Right ventricle myocardium inferior (tissue), 1 donor: ENCODE measurements at regions not wholly inside any gene's neighbourhood (a gene's known extent, or its start where the extent isn't known, plus 50 kb on each side); places are given as distances from the start of the nearest gene placed in this dataset.
A peak's percentile ranks its signal among the peaks of the same experiment; 100 is the strongest.

ENCODE experiments used
- ATAC-seq: fragments of 200-7000 bp; cut with Tn5 transposase; one replicate; pipeline ENCODE4 v1.9.1; 2020; ENCODE audit warnings: mild to moderate bottlenecking, moderate library complexity
- DNase-seq: peaks from one replicate; pipeline ENCODE4 v3.0.0; 2021; ENCODE audit errors: missing footprints
- intact Hi-C: fragments of 100-400 bp; cut with DNase I; formaldehyde crosslinking; loops from one replicate; pipeline ENCODE4 v1.11.0; 2022
- donor health status: DM: no; HTN: yes; CAD: no; lungs with severe emphysema.

DNA sequence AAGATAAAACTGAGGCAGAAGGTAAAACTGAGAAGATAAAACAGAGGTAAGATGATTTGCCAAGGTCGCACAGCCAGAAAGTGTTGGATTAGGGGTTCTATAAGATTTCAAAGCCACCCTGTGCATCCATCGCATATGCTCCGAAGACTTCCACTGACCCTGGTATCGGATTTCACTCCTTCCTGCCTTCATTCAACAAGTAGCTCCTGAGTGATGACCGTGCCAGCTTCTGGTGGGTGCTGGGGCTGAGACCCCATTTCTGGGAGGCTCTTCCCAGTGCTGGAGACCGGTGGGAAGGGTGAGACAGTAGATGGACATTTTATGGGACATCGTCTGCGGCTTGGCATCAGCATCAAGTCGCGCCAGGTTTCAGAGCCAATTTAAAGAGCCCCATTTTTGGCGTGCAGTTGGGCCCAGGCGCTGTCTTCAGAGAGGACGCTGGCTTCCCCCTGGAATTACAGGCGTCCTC is 53.7 kb upstream of the DAB2IP start:
- ATAC-seq: no peak
- intact Hi-C loops: loop anchor here (1.0 to 5.0 kb wide), 3 partner anchors 30 to 395 kb away; no protein-coding TSS in a partner anchor
- no peak for DNase-seq

DNA sequence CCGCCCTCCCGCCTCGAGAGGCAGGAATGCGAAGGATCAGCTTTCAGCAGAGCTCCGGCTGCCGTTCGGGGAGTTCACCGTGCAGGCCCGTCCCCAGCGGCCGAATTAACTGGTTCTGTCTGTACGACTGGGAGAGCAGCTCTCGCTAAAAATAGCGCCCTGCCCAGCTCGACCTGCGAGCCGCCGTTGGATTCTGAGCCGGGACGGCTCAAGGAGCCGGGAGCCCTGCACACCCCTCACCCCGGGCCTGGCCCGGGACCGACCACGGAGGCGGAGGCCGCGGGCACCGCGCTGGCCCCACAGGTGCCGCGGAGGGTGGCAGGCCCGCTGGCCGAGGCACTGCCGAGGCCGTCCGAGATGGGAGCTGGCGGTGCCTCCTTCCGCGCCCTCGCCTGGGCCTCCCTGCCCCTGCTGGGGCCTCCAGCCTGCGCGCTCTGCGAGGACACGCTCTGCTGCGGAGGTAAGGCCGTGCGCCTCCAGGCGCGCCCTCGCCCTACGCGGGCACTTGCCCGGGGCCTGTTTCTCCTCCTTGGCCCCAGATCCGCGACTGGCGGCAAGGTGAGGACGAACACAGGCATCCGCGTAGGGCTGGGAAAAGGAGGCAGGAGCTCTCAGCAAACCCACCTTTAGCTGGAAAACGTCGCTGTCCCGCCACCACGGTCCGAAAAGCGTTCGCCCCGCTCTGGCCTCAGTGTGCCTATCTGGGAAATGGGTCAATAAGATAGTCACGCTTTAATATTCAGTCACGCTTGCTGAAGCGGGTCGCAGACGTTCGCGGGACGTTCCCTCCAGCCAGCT is 53.1 kb upstream of the DAB2IP start:
- intact Hi-C loops: loop anchor here (1.0 to 5.0 kb wide), 3 partner anchors 31 to 394 kb away; no protein-coding TSS in a partner anchor
- ATAC-seq: peak; percentile 83
- peak; percentile 86 for DNase-seq

DNA sequence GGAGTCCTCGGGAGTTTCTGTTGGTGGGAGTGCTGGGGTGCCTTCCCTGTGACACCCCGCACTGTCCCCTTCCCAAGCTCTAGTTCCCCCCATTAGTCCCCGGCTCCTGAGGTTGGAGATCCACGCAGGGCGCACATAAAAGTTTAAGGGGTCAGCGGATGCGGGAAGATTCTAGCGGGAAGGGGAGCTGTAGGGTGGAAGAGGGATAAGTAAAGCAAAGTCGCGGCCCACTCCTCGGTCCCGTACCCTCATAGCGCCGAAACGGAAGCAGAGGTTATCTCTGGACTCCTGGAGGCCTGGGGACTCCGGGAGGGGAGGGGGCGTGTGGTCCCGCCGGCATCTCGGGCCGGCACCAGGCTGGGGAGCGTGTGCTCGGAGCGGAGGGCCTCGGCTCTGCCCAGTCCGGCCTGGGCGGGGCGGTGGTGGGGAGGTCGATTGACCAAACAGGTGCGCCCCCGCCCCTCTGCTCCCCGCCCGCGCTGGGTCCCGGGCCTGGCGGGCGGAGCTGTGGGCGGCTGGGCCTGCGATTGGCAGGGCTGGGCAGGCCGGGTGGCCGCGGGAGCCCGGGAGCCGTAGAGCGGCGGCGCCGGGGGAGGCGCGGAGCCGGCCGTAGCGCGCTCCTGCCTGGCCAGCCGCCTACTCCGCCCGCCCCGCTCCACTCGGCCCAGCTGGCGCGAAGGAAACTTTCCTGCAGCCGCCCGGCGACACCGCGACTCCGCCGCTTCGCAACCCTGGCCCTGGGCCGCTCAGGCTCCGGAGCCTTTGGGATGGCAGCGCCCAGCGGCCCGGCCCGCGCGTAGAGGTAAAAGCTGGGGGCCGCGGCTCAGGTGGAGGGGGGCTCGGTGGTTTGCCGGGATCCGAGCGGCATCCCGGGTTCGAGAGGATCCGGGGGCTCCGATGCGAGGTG is 52.2 kb upstream of the DAB2IP start:
- DNase-seq (peak; percentile 86), ATAC-seq (peak; percentile 86)
- intact Hi-C loops: loop anchor here (1.0 to 5.0 kb wide), 3 partner anchors 32 to 393 kb away; no protein-coding TSS in a partner anchor

DNA sequence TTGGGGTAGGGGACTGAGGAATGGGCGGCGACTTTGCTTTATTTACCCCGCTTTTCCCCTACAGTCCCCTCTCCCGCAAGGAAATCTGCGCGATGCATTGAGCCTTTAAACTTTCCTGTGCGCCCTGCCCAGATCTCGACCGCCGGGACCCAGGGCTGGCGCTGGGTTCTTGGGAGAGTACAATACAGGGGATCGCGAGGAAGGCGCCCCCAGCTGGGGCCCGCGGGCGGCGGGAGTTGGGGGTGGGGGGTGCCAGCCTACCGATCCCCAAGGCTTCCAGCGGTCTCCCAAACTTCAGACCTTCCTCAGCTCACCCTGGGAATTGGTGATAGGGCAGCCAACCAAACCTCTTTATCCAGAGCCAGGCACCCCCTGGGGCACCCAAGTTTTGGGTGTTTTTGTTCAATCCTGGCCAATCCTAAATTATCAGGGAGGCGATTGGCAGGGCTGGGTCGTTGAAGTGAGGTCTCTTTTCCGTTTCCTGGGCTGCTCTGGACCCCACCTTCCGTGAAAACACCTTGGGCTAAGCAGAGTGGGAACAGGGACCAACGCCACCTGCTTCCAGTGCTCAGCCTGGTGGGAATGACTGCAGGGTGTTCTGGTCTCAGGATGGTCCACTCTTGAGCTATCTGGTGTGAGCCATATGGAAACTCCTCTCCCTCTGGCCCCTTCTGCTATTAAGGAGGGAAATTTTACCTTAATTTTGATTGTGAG is 51.4 kb upstream of the DAB2IP start:
- intact Hi-C loops: loop anchor here (5.0 kb wide), 2 partner anchors 48 to 392 kb away; no protein-coding TSS in a partner anchor
- DNase-seq (no peak), ATAC-seq (no peak)

DNA sequence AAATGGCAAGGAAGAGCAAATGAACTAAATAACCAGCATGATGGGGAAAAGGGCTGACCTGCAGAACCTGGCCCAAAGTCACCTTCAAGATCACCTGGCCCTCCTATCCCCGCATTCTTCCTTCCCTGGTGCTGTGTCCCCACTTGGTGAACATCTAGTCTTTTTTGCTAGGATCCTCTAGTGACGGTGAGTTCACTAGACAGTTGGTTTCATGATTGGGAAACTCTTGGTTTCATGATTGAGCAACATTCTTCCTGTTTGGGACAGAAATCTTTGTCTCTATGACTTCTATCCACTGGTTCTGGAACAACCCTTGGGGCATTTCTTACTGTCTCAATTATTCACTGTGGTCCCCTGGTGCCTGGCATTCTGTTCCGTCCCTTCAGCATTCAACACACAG is 50.2 kb upstream of the DAB2IP start:
- intact Hi-C loops: no loop called here
- DNase-seq (no peak), ATAC-seq (no peak)
